HCT116 (cell line): ENCODE measurements at regions not wholly inside any gene's neighbourhood (a gene's known extent, or its start where the extent isn't known, plus 50 kb on each side); places are given as distances from the start of the nearest gene placed in this dataset.

Experiments used
- ATAC-seq: fragments of 200-7000 bp; cut with Tn5 transposase; 2 replicates; pipeline ENCODE4 v1.9.1; 2020; ENCODE audit warnings: mild to moderate bottlenecking, moderate library complexity
- BruUV-seq: library from RNA; stranded (reverse); fragments of 400-500 nt; replicated peaks from 2 replicates; lab custom pipeline; 2021; lab: Mats Ljungman, UMichigan
- CTCF ChIA-PET: fragments of 300-600 bp; sonication (Branson Sonifier 250); formaldehyde crosslinking; loops from one replicate; lab custom pipeline; 2021; ENCODE audit warnings: antibody characterized with exemption; lab: Charles Lee
- POLR2A ChIA-PET: fragments of 300-600, 350-600 bp; sonication (Branson Sonifier 250); formaldehyde crosslinking; loops from one replicate; lab custom pipeline; 2021; ENCODE audit warnings: antibody characterized with exemption; lab: Charles Lee
- RAD21 ChIA-PET, 2 experiments: fragments of 300-600 bp; sonication (Branson Sonifier 250); formaldehyde crosslinking; loops; one replicate each; lab custom pipeline; 2023; ENCODE audit warnings: low total read pairs in 2 of 2; ENCODE audit not compliant: uncharacterized antibody in 2 of 2, unreplicated experiment in 2 of 2, low non-redundant PET in 1 of 2; lab: Charles Lee
- DNase-seq: peaks from one replicate; pipeline ENCODE4 v3.0.0-alpha.2; 2010; ENCODE audit warnings: low read depth, low spot score
- H2AFZ ChIP-seq: fragments of 200-600 bp; shearing (Covaris generic), sonication (generic); 2 replicates; pipeline ENCODE4 v1.6.1; 2017; ENCODE audit warnings: low read depth, mixed run types, mixed read lengths, antibody characterized with exemption, low read length; ENCODE audit not compliant: poor library complexity, severe bottlenecking
- H3K27ac ChIP-seq: 2 replicates; pipeline ENCODE4 v1.5.1; 2012; ENCODE audit warnings: low read depth, low read length
- H3K27me3 ChIP-seq: fragments of 200-600 bp; sonication (generic); 2 replicates; pipeline ENCODE4 v1.6.1; 2016; ENCODE audit warnings: mixed run types, low read length, mixed read lengths; ENCODE audit not compliant: insufficient read depth
- H3K36me3 ChIP-seq, 2 experiments: fragments of 200-500 bp in 1 of 2; fragments of 200-600 bp in 1 of 2; sonication (Bioruptor generic) in 1 of 2; sonication (generic) in 1 of 2; 2 replicates each; pipeline versions ENCODE4 v1.5.1 to v1.6.1; 2014 to 2016; ENCODE audit warnings: low read length in 2 of 2, inconsistent platforms in 1 of 2, mixed read lengths in 1 of 2, mixed run types in 1 of 2; ENCODE audit not compliant: insufficient read depth in 2 of 2, control insufficient read depth in 1 of 2
- H3K4me1 ChIP-seq, 2 experiments: fragments of 200-600 bp in 1 of 2; sonication (generic) in 1 of 2; 2 replicates each; pipeline versions ENCODE4 v1.5.1 to v1.6.1; 2012 to 2017; ENCODE audit warnings: low read length in 2 of 2, inconsistent platforms in 1 of 2, mild to moderate bottlenecking in 1 of 2, mixed read lengths in 1 of 2, mixed run types in 1 of 2, moderate library complexity in 1 of 2; ENCODE audit not compliant: insufficient read depth in 2 of 2, control insufficient read depth in 1 of 2
- H3K4me2 ChIP-seq: fragments of 200-600 bp; sonication (generic); 2 replicates; pipeline ENCODE4 v1.6.1; 2017; ENCODE audit warnings: mixed run types, low read length, mixed read lengths
- H3K4me3 ChIP-seq, 2 experiments: fragments of 200-600 bp in 1 of 2; sonication (generic) in 1 of 2; replicated peaks in 1 of 2; 2 replicates each; pipeline ENCODE4 v1.5.1; 2011 to 2016; ENCODE audit warnings: low read length in 2 of 2, control low read depth in 1 of 2, low read depth in 1 of 2, mild to moderate bottlenecking in 1 of 2, mixed read lengths in 1 of 2, mixed run types in 1 of 2
- H3K79me2 ChIP-seq: fragments of 200-600 bp; sonication (generic); 2 replicates; pipeline ENCODE4 v1.6.1; 2017; ENCODE audit warnings: mild to moderate bottlenecking, mixed run types, low read length, moderate library complexity, mixed read lengths; ENCODE audit not compliant: insufficient read depth
- H3K9ac ChIP-seq: fragments of 200-600 bp; sonication (generic); 2 replicates; pipeline ENCODE4 v1.6.1; 2016; ENCODE audit warnings: low read length, mixed read lengths
- H3K9me2 ChIP-seq: fragments of 200-600 bp; sonication (generic), shearing (Covaris generic); 2 replicates; pipeline ENCODE4 v1.6.1; 2017; ENCODE audit warnings: mixed run types, mild to moderate bottlenecking, moderate library complexity; ENCODE audit not compliant: insufficient read depth
- H3K9me3 ChIP-seq, 2 experiments: fragments of 200-500 bp in 1 of 2; fragments of 200-600 bp in 1 of 2; sonication (Bioruptor generic) in 1 of 2; sonication (generic) in 1 of 2; 2 replicates each; pipeline ENCODE4 v1.6.1; 2014 to 2017; ENCODE audit warnings: low read length in 2 of 2, mixed read lengths in 2 of 2, inconsistent platforms in 1 of 2, low read depth in 1 of 2, mild to moderate bottlenecking in 1 of 2, mixed run types in 1 of 2, moderate library complexity in 1 of 2; ENCODE audit not compliant: control insufficient read depth in 1 of 2, insufficient read depth in 1 of 2
- H4K20me1 ChIP-seq: fragments of 200-600 bp; sonication (generic), shearing (Covaris generic); 2 replicates; pipeline ENCODE4 v1.6.1; 2017; ENCODE audit warnings: mixed run types, mild to moderate bottlenecking, moderate library complexity; ENCODE audit not compliant: insufficient read depth
- ATF3 ChIP-seq: IDR thresholded peaks from 2 replicates; pipeline ENCODE4 v1.6.1; 2012
- CBX3 ChIP-seq: IDR thresholded peaks from 2 replicates; pipeline ENCODE4 v1.6.1; 2012; ENCODE audit warnings: low read depth
- EZH2 ChIP-seq: fragments of 200-600 bp; sonication (generic); IDR thresholded peaks from 2 replicates; pipeline ENCODE4 v1.6.1; 2017; ENCODE audit warnings: antibody characterized with exemption, mixed run types
- EZH2phosphoT487 ChIP-seq: fragments of 200-600 bp; IDR thresholded peaks from 2 replicates; pipeline ENCODE4 v1.6.1; 2018; ENCODE audit warnings: antibody characterized with exemption, borderline replicate concordance
- FOSL1 ChIP-seq: IDR thresholded peaks from 2 replicates; pipeline ENCODE4 v1.6.1; 2012; ENCODE audit warnings: low read depth
- JUND ChIP-seq: IDR thresholded peaks from 2 replicates; pipeline ENCODE4 v1.6.1; 2012
- MAX ChIP-seq: IDR thresholded peaks from 2 replicates; pipeline ENCODE4 v1.6.1; 2012
- POLR2AphosphoS5 ChIP-seq: IDR thresholded peaks from 2 replicates; pipeline ENCODE4 v1.6.1; 2011; ENCODE audit warnings: mild to moderate bottlenecking, low read depth, low read length, moderate library complexity
- RAD21 ChIP-seq: IDR thresholded peaks from 2 replicates; pipeline ENCODE4 v1.6.1; 2012; ENCODE audit warnings: low read depth, mild to moderate bottlenecking
- REST ChIP-seq: IDR thresholded peaks from 2 replicates; pipeline ENCODE4 v1.6.1; 2012; ENCODE audit warnings: low read depth
- SP1 ChIP-seq: IDR thresholded peaks from 2 replicates; pipeline ENCODE4 v1.6.1; 2012; ENCODE audit warnings: low read depth
- SRF ChIP-seq: IDR thresholded peaks from 2 replicates; pipeline ENCODE4 v1.6.1; 2012; ENCODE audit warnings: low read depth
- YY1 ChIP-seq: IDR thresholded peaks from 2 replicates; pipeline ENCODE4 v1.6.1; 2011; ENCODE audit warnings: low read length, low read depth, moderate library complexity, mild to moderate bottlenecking; ENCODE audit not compliant: insufficient replicate concordance; ENCODE audit errors: extremely low read depth
- ZBTB33 ChIP-seq: IDR thresholded peaks from 2 replicates; pipeline ENCODE4 v1.6.1; 2011; ENCODE audit warnings: mild to moderate bottlenecking, low read length, moderate library complexity; ENCODE audit not compliant: insufficient replicate concordance; ENCODE audit errors: extremely low read depth
- ZFX ChIP-seq: fragments of 450-650 bp; IDR thresholded peaks from 2 replicates; pipeline ENCODE4 v1.6.1; 2017
- ZNF274 ChIP-seq: fragments of 200-500 bp; sonication (Bioruptor generic); IDR thresholded peaks from 2 replicates; pipeline ENCODE4 v1.6.1; 2014; ENCODE audit warnings: mild to moderate bottlenecking, low read depth, low read length, inconsistent platforms
- intact Hi-C: fragments of 100-400 bp; cut with micrococcal nuclease; formaldehyde crosslinking; loops from 2 replicates; pipeline ENCODE4 v1.10.0; 2022

GRCh38 chr5:4413996-4414395 lies 726.1 kb upstream of the ADAMTS16 start:
- Histone ChIP-seq H3K27me3 (no peaks in the 10 kb centered on the region), H2AFZ (no peak overlapping the region), H4K20me1 (no peaks in the 10 kb centered on the region), H3K9ac (no peak overlapping the region), H3K9me3 (peaks cover 15 to 42% of the 10 kb centered on the region in 2 experiments; a peak in 2 of 4 replicates), H3K79me2 (no peaks in the 10 kb centered on the region), H3K36me3 (no peaks in the 10 kb centered on the region), H3K4me2 (no peak overlapping the region), H3K4me1 (no peaks in the 10 kb centered on the region), H3K9me2 (no peaks in the 10 kb centered on the region), H3K4me3 (no peak overlapping the region), H3K27ac (no peak overlapping the region)
- DNase-seq, result no peak
- no TSS peak for BruUV-seq
- CTCF ChIA-PET, result no interaction called here
- TF ChIP-seq YY1 (no peak), MAX (no peak), EZH2 (no peak), POLR2AphosphoS5 (no peak), ZFX (no peak), RAD21 (no peak), ATF3 (no peak), EZH2phosphoT487 (no peak), JUND (no peak), REST (no peak), FOSL1 (no peak), SP1 (no peak), ZNF274 (no peak), SRF (no peak), ZBTB33 (no peak), CBX3 (no peak)
- POLR2A ChIA-PET, result no interaction called here
- intact Hi-C loops, result no loop called here
- RAD21 ChIA-PET, result no interaction called here
- ATAC-seq, result no peak
